ENCODE measurements at regions not wholly inside any gene's neighbourhood (a gene's known extent, or its start where the extent isn't known, plus 50 kb on each side); places are given as distances from the start of the nearest gene placed in this dataset.

DNA sequence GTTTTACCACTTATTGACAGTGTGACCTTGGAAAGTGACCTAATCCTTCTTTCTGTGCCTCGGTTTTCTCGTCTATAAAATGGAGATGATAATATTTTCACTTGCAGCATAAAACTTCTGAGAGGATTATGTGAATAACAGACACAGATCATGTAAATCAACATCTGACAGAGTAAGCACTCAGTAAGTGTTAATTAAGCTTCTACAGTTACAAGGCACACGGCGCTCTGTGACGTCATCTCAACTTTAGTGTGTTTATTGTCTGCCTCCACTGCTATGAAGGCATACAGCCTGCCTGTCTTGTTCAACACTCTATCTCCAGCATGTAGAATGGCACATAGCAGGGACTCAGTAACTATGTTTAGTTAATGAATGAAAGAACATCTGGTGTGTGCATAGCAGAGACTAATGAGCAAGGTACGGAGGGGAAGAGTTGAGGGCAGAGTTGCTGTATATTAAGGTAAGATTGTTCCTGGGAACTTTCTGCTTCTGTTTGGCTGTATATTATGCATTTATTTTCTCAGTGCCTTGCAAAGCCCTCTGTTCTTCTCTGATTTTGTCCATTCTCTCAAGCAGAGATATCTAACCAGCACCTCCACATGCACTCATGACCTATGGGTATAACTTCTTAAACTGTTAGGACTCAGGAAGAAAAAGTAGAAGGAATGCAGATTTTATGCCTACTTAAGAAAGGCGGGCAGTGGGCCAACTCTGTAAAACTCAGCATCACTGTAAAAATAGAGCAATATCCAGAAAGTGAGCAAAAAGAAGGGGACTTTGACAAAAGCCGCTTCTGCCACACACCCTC is 66.4 kb upstream of the STMND1 start:
- H3K27ac ChIP-seq (ENCODE audit: insufficient read length, low read depth, low read length): no peak overlapping the region
- H2BK20ac ChIP-seq (ENCODE audit: low read depth, low read length, poor library complexity, severe bottlenecking): no peak overlapping the region
- H3K79me2 ChIP-seq (ENCODE audit: insufficient read depth, low read length): no peaks in the 10 kb centered on the region
- H2BK120ac ChIP-seq (ENCODE audit: low read depth, low read length, poor library complexity, severe bottlenecking): no peak overlapping the region
- no peak overlapping the region for H2AK5ac ChIP-seq (ENCODE audit: insufficient read length, low read length)
- no CpG with 5 or more reads among the region's 8 CpGs for WGBS (ENCODE audit: extremely low coverage, insufficient read length, low lambda C conversion rate)
- Mint-ChIP-seq H3K4me3 (no peak overlapping the region), H3K27me3 (ENCODE audit: low read depth) (peaks cover 6% of the 10 kb centered on the region), H3K9me3 (no peaks in the 10 kb centered on the region), H3K27ac (no peak overlapping the region), H3K36me3 (ENCODE audit: insufficient read depth in 1 of 3, low read depth in 3 of 3) (no peaks in the 10 kb centered on the region), H3K4me1 (no peaks in the 10 kb centered on the region)
- no peak overlapping the region for H2BK5ac ChIP-seq (ENCODE audit: insufficient read length, low read length)
- H3K27me3 ChIP-seq (ENCODE audit: insufficient read depth, low read length): no peaks in the 10 kb centered on the region
- H2BK12ac ChIP-seq (ENCODE audit: insufficient read length, low read depth, low read length): no peak overlapping the region
- no peak overlapping the region for H2AFZ ChIP-seq (ENCODE audit: low read length)
- no peaks in the 10 kb centered on the region for H3K23me2 ChIP-seq (ENCODE audit: insufficient read length, low read depth, low read length, poor library complexity, severe bottlenecking)
- TF ChIP-seq, protein P1, sequence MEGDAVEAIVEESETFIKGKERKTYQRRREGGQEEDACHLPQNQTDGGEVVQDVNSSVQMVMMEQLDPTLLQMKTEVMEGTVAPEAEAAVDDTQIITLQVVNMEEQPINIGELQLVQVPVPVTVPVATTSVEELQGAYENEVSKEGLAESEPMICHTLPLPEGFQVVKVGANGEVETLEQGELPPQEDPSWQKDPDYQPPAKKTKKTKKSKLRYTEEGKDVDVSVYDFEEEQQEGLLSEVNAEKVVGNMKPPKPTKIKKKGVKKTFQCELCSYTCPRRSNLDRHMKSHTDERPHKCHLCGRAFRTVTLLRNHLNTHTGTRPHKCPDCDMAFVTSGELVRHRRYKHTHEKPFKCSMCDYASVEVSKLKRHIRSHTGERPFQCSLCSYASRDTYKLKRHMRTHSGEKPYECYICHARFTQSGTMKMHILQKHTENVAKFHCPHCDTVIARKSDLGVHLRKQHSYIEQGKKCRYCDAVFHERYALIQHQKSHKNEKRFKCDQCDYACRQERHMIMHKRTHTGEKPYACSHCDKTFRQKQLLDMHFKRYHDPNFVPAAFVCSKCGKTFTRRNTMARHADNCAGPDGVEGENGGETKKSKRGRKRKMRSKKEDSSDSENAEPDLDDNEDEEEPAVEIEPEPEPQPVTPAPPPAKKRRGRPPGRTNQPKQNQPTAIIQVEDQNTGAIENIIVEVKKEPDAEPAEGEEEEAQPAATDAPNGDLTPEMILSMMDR (conservative IDR thresholded peaks at IDR 0.05): no peak
- H3K23ac ChIP-seq (ENCODE audit: insufficient read length, low read depth, low read length): no peak overlapping the region
- H4K91ac ChIP-seq (ENCODE audit: insufficient read length, low read depth, low read length): no peak overlapping the region
- H3K56ac ChIP-seq (ENCODE audit: insufficient read length, low read depth, low read length): no peak overlapping the region
- no peaks in the 10 kb centered on the region for H3K9me3 ChIP-seq (ENCODE audit: control insufficient read depth, low read depth, low read length)
- H3K18ac ChIP-seq (ENCODE audit: insufficient read length, low read depth, low read length): no peak overlapping the region
- no peak overlapping the region for H4K5ac ChIP-seq (ENCODE audit: insufficient read length, low read depth, low read length)
- no peaks in the 10 kb centered on the region for H3K79me1 ChIP-seq (ENCODE audit: insufficient read depth, low read depth, low read length, poor library complexity, severe bottlenecking)
- H3K4me2 ChIP-seq (ENCODE audit: insufficient read depth, insufficient read length, low read length): no peak overlapping the region
- H3K9ac ChIP-seq (ENCODE audit: extremely low read depth, insufficient read length, low read length): no peak overlapping the region
- H3K14ac ChIP-seq (ENCODE audit: insufficient read depth, low read length): no peak overlapping the region; the same call in 1 of the 2 replicates
- H4K20me1 ChIP-seq (ENCODE audit: control insufficient read depth, insufficient read depth, insufficient read length): no peaks in the 10 kb centered on the region
- H3T11ph ChIP-seq (ENCODE audit: low read length): no peak overlapping the region
- no peak overlapping the region for H4K8ac ChIP-seq (replicated peaks; ENCODE audit: insufficient read length, low read depth, low read length)
- no peak overlapping the region for H3K4ac ChIP-seq (ENCODE audit: low read depth, low read length)
- no peaks in the 10 kb centered on the region for H3K4me1 ChIP-seq (ENCODE audit: insufficient read depth, low read length)
- DNase-seq: no peak
- no peak overlapping the region for H2BK15ac ChIP-seq (ENCODE audit: low read depth, low read length)
